Panc1 (cell line): ENCODE measurements at regions not wholly inside any gene's neighbourhood (a gene's known extent, or its start where the extent isn't known, plus 50 kb on each side); places are given as distances from the start of the nearest gene placed in this dataset.

ENCODE experiments used
- ATAC-seq: fragments of 200-7000 bp; cut with Tn5 transposase; 2 replicates; pipeline ENCODE4 v1.9.1; 2020; ENCODE audit warnings: mild to moderate bottlenecking, moderate library complexity
- BruUV-seq: library from RNA; stranded (reverse); fragments of 400-500 nt; replicated peaks from 2 replicates; lab custom pipeline; 2021; lab: Mats Ljungman, UMichigan
- CTCF ChIA-PET: fragments of 300-600 bp; sonication (Branson Sonifier 250); formaldehyde crosslinking; loops from one replicate; lab custom pipeline; 2022; ENCODE audit warnings: antibody characterized with exemption; lab: Charles Lee
- POLR2A ChIA-PET: fragments of 300-600 bp; sonication (Branson Sonifier 250); formaldehyde crosslinking; loops from one replicate; lab custom pipeline; 2022; ENCODE audit warnings: antibody characterized with exemption; lab: Charles Lee
- DNase-seq: peaks from one replicate; pipeline ENCODE4 v3.0.0-alpha.2; 2010; ENCODE audit warnings: low read depth, low spot score
- H3K27ac ChIP-seq: 2 replicates; pipeline ENCODE4 v1.5.1; 2011; ENCODE audit warnings: mild to moderate bottlenecking, low read length, inconsistent platforms
- H3K27me3 ChIP-seq: fragments of 200-500 bp; sonication (Bioruptor generic); 2 replicates; pipeline ENCODE4 v1.6.0; 2014; ENCODE audit warnings: low read length, inconsistent platforms; ENCODE audit not compliant: control insufficient read depth, insufficient read depth
- H3K36me3 ChIP-seq: fragments of 200-500 bp; sonication (Bioruptor generic); 2 replicates; pipeline ENCODE4 v1.5.1; 2014; ENCODE audit warnings: inconsistent platforms, mild to moderate bottlenecking, low read length, moderate library complexity; ENCODE audit not compliant: control insufficient read depth, insufficient read depth
- H3K4me1 ChIP-seq: 2 replicates; pipeline ENCODE4 v1.5.1; 2011; ENCODE audit warnings: inconsistent platforms, mild to moderate bottlenecking, low read length, moderate library complexity; ENCODE audit not compliant: control insufficient read depth, insufficient read depth
- H3K4me3 ChIP-seq, 2 experiments: 2 replicates each; pipeline ENCODE4 v1.5.1; 2011 to 2012; ENCODE audit warnings: low read depth in 2 of 2, low read length in 2 of 2, mild to moderate bottlenecking in 2 of 2, inconsistent platforms in 1 of 2, moderate library complexity in 1 of 2
- H3K9me3 ChIP-seq: fragments of 200-500 bp; sonication (Bioruptor generic); 2 replicates; pipeline ENCODE4 v1.5.1; 2014; ENCODE audit warnings: low read depth, mild to moderate bottlenecking, inconsistent platforms, low read length, moderate library complexity; ENCODE audit not compliant: control insufficient read depth, insufficient read depth
- CTCF ChIP-seq: fragments of 450-650 bp; IDR thresholded peaks from 2 replicates; pipeline ENCODE4 v1.5.1; 2017; ENCODE audit warnings: mild to moderate bottlenecking
- POLR2AphosphoS5 ChIP-seq: IDR thresholded peaks from 2 replicates; pipeline ENCODE4 v1.6.1; 2012; ENCODE audit warnings: mild to moderate bottlenecking, low read depth, low read length, moderate library complexity
- REST ChIP-seq, 2 experiments: IDR thresholded peaks; 2 replicates each; pipeline ENCODE4 v1.6.1; 2011 to 2012; ENCODE audit warnings: low read depth in 2 of 2, control low read depth in 1 of 2, low read length in 1 of 2, mild to moderate bottlenecking in 1 of 2, moderate library complexity in 1 of 2; ENCODE audit not compliant: insufficient read depth in 1 of 2
- SIN3A ChIP-seq: IDR thresholded peaks from 2 replicates; pipeline ENCODE4 v1.6.1; 2012; ENCODE audit warnings: low read depth, mild to moderate bottlenecking, low read length, moderate library complexity, borderline replicate concordance; ENCODE audit not compliant: insufficient read depth
- TCF7L2 ChIP-seq: IDR thresholded peaks from 2 replicates; pipeline ENCODE4 v1.6.1; 2011; ENCODE audit warnings: mild to moderate bottlenecking, low read depth, low read length, inconsistent platforms
- in situ Hi-C: cut with HindIII; loops from 2 replicates; pipeline ENCODE4 v1.10.0; 2016; ENCODE audit warnings: low sequenced_read_pairs, low pct_unique_long_range_greater_than_20kb
- intact Hi-C: fragments of 100-400 bp; cut with micrococcal nuclease; formaldehyde crosslinking; loops from one replicate; pipeline ENCODE4 v1.10.0; 2022; ENCODE audit not compliant: unreplicated experiment

GRCh38 chr3:160065282-160065681 lies 76.6 kb downstream of the IL12A start:
- no peak for DNase-seq
- Histone ChIP-seq H3K9me3 (no peaks in the 10 kb centered on the region), H3K36me3 (no peaks in the 10 kb centered on the region), H3K4me3 (no peak overlapping the region), H3K4me1 (no peaks in the 10 kb centered on the region), H3K27ac (no peak overlapping the region), H3K27me3 (peaks cover 2% of the 10 kb centered on the region; the same call in 1 of the 2 replicates)
- TF ChIP-seq POLR2AphosphoS5 (no peak), SIN3A (no peak), TCF7L2 (no peak), CTCF (no peak), REST (IDR thresholded peaks at IDR 0.05; ENCODE audit: insufficient read depth in 1 of 2, low read depth in 2 of 2, low read length in 1 of 2) (no peak)
- ChIA-PET CTCF (no interaction called here), POLR2A (no interaction called here)
- BruUV-seq = no TSS peak
- no peak for ATAC-seq
- intact Hi-C loops = no loop called here
- in situ Hi-C loops = no loop called here

GRCh38 chr3:160065786-160066185 lies 77.2 kb downstream of the IL12A start:
- DNase-seq = no peak
- no TSS peak for BruUV-seq
- intact Hi-C loops (no loop called here), in situ Hi-C loops (no loop called here)
- Histone ChIP-seq H3K27me3 (peaks cover 2% of the 10 kb centered on the region; the same call in 1 of the 2 replicates), H3K9me3 (no peaks in the 10 kb centered on the region), H3K4me3 (no peak overlapping the region), H3K27ac (no peak overlapping the region), H3K4me1 (no peaks in the 10 kb centered on the region), H3K36me3 (no peaks in the 10 kb centered on the region)
- ChIA-PET POLR2A (interaction anchor here (0.6 kb wide), 1 partner anchor 25 kb away, joined by 3 read pairs; no protein-coding TSS in a partner anchor), CTCF (no interaction called here)
- TF ChIP-seq REST (IDR thresholded peaks at IDR 0.05; ENCODE audit: insufficient read depth in 1 of 2, low read depth in 2 of 2, low read length in 1 of 2) = no peak
- no peak for TF ChIP-seq TCF7L2
- TF ChIP-seq CTCF = no peak
- no peak for TF ChIP-seq POLR2AphosphoS5
- no peak for TF ChIP-seq SIN3A
- no peak for ATAC-seq
